Urinary bladder (tissue), 3 donors: ENCODE measurements at regions not wholly inside any gene's neighbourhood (a gene's known extent, or its start where the extent isn't known, plus 50 kb on each side); places are given as distances from the start of the nearest gene placed in this dataset.

ENCODE experiments used
- DNase-seq: peaks from one replicate; pipeline ENCODE4 v3.0.0-alpha.2; 2015; ENCODE audit errors: extremely low spot score
- H3K27ac ChIP-seq: one replicate; pipeline ENCODE4 v1.5.1; 2013; ENCODE audit warnings: low read depth, mild to moderate bottlenecking, moderate library complexity
- H3K36me3 ChIP-seq: one replicate; pipeline ENCODE4 v1.6.1; 2013; ENCODE audit warnings: mild to moderate bottlenecking, moderate library complexity; ENCODE audit not compliant: insufficient read depth
- H3K4me1 ChIP-seq: one replicate; pipeline ENCODE4 v1.6.1; 2013; ENCODE audit warnings: mild to moderate bottlenecking, moderate library complexity; ENCODE audit not compliant: insufficient read depth
- H3K4me3 ChIP-seq: one replicate; pipeline ENCODE4 v1.5.1; 2013; ENCODE audit warnings: low read depth, low read length
- WGBS: extraction: QIAGEN DNeasy Blood & Tissue Kit; methylation state at CpG from one replicate; pipeline ENCODE4 v1.1.7; 2013; 5-methylcytosine and 5-hydroxymethylcytosine counted together
- donor health status: healthy with polysubstance abuse.
- donor health status: healthy.

DNA sequence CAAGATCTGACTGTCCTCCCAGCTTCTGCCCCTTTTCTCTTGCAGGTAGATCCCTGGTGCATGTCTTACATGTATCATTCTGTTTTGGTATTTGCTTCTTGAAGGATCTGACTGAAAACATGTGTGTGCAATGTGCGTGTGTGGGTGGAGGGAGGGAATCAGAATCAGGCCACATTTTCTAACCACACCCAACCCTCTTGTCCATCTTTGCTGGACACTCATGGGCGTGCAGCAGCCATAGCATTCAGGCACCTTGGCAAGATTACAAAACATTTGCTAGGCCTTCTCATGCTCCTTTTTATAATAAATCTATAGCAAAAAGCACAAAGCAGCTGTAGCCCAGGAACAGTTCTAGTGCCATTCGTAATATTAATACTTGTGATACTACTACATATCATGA lies 233.6 kb upstream of the E2F7 start:
- Histone ChIP-seq H3K4me3 (no peak overlapping the region), H3K4me1 (no peaks in the 10 kb centered on the region), H3K36me3 (no peaks in the 10 kb centered on the region), H3K27ac (no peak overlapping the region)
- 76% methylated on average over 3 of the region's 3 CpGs for WGBS
- DNase-seq = no peak

- no peak overlapping the region for H3K27ac ChIP-seq
- no peak overlapping the region for H3K4me3 ChIP-seq
- WGBS = 81% methylated on average over 1 of the region's 1 CpG
- H3K36me3 ChIP-seq = no peaks in the 10 kb centered on the region
- no peak for DNase-seq
- no peaks in the 10 kb centered on the region for H3K4me1 ChIP-seq
These were observed 228.6 kb upstream of the E2F7 start for GRCh38 chr12:77294016-77294415.

- no peak overlapping the region for H3K4me3 ChIP-seq
- no peaks in the 10 kb centered on the region for H3K36me3 ChIP-seq
- 79% methylated on average over 1 of the region's 1 CpG for WGBS
These were observed 209.6 kb upstream of the E2F7 start for GRCh38 chr12:77274926-77275325.

DNA sequence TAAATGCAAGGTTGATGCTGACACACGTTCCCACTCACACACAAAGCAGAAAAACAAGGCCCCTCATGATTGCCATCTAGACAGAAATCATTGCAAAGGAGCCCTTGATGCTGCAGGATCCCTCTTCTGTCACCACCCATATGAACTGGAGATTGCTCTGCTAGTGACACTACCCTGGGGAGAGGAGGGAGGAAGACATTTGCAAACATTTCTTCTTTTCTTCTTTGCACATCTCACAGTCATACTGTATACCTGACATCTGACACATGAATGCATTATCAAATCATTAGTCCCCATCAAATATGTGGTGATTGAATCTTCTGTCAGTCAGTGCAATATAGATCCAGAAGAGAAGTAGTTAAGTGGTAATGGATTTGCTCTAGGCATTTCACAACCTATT lies 208.5 kb upstream of the E2F7 start:
- Histone ChIP-seq H3K36me3 (no peaks in the 10 kb centered on the region), H3K27ac (no peak overlapping the region), H3K4me3 (no peak overlapping the region), H3K4me1 (no peaks in the 10 kb centered on the region)
- no peak for DNase-seq
- WGBS = 52% methylated on average over 1 of the region's 1 CpG

More at GRCh38 chr12:77274926-77275325, 209.6 kb upstream of the E2F7 start:
- H3K4me1 ChIP-seq = no peaks in the 10 kb centered on the region
- no peak overlapping the region for H3K27ac ChIP-seq
- DNase-seq = no peak

GRCh38 chr12:77256956-77257355 lies 191.6 kb upstream of the E2F7 start:
- no peak for DNase-seq
- 30% methylated on average over 1 of the region's 1 CpG for WGBS

GRCh38 chr12:77253321-77253720 lies 188.0 kb upstream of the E2F7 start:
- Histone ChIP-seq H3K27ac (no peak overlapping the region), H3K4me3 (no peak overlapping the region), H3K36me3 (no peaks in the 10 kb centered on the region), H3K4me1 (peaks cover under 1% of the 10 kb centered on the region)
- no peak for DNase-seq
- WGBS = 54% methylated on average over 2 of the region's 2 CpGs

More at GRCh38 chr12:77256956-77257355, 191.6 kb upstream of the E2F7 start:
- Histone ChIP-seq H3K27ac (no peak overlapping the region), H3K36me3 (no peaks in the 10 kb centered on the region), H3K4me3 (no peak overlapping the region), H3K4me1 (no peaks in the 10 kb centered on the region)

GRCh38 chr12:77251799-77252198 lies 186.4 kb upstream of the E2F7 start:
- H3K27ac ChIP-seq = no peak overlapping the region
- WGBS = 97% methylated on average over 2 of the region's 2 CpGs
- H3K4me1 ChIP-seq = peaks cover 2% of the 10 kb centered on the region
- DNase-seq = no peak
- H3K36me3 ChIP-seq = no peaks in the 10 kb centered on the region
- no peak overlapping the region for H3K4me3 ChIP-seq

GRCh38 chr12:77249892-77250291 lies 184.5 kb upstream of the E2F7 start:
- Histone ChIP-seq H3K4me1 (peaks cover 2% of the 10 kb centered on the region), H3K4me3 (no peak overlapping the region), H3K36me3 (no peaks in the 10 kb centered on the region), H3K27ac (no peak overlapping the region)
- no peak for DNase-seq
- WGBS = 98% methylated on average over 5 of the region's 5 CpGs

DNA sequence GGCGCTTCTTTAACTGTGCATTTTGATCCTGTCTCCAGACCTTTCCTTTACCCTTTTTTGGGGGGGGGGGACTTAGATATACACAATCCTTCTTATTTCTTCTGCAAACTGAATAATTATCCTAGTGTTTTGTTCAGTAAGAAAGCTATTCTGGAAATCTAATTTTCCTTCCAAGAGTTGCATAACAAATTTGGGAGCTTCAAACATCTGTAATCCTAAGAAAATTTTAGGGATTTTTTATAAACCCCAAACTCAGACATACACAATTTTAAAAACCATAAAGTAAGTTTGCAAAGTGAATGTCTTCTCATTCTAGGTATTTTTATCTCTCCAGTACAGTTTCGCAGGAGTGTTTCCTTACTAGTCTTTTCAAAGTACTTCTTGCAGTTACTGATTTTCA lies 182.7 kb upstream of the E2F7 start:
- Histone ChIP-seq H3K27ac (no peak overlapping the region), H3K4me1 (peaks cover 2% of the 10 kb centered on the region), H3K36me3 (no peaks in the 10 kb centered on the region), H3K4me3 (no peak overlapping the region)
- WGBS = 52% methylated on average over 2 of the region's 2 CpGs
- no peak for DNase-seq

- 22% methylated on average over 3 of the region's 3 CpGs for WGBS
- no peak overlapping the region for H3K27ac ChIP-seq
- no peak for DNase-seq
These were observed 182.2 kb upstream of the E2F7 start for GRCh38 chr12:77247542-77247941.

DNA sequence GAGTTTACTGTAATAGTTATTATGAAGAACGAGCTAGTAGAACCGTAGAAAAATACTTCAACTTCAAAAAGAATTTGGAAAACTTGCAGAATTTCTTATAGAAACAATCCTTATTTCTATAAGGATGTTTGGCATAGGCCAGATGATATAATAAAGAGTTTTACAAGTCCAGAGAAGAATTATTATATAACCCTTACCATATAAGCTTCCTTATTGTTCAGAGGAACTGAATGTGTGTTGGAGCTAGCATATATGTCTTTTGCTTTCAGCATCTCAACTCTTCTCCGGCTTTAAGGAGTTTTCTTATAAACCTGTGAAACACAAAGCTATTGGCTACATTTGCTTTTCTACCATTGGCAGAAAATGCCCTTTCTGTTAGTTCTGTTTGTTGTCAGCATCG lies 178.0 kb upstream of the E2F7 start:
- Histone ChIP-seq H3K27ac (no peak overlapping the region), H3K36me3 (no peaks in the 10 kb centered on the region), H3K4me1 (peaks cover 1% of the 10 kb centered on the region), H3K4me3 (no peak overlapping the region)
- DNase-seq = no peak
- WGBS = 78% methylated on average over 4 of the region's 4 CpGs

More at GRCh38 chr12:77247542-77247941, 182.2 kb upstream of the E2F7 start:
- Histone ChIP-seq H3K36me3 (no peaks in the 10 kb centered on the region), H3K4me3 (no peak overlapping the region), H3K4me1 (peaks cover 2% of the 10 kb centered on the region)

GRCh38 chr12:77239617-77240016 lies 174.2 kb upstream of the E2F7 start:
- H3K27ac ChIP-seq = no peak overlapping the region
- WGBS = 97% methylated on average over 1 of the region's 1 CpG
- no peak overlapping the region for H3K4me3 ChIP-seq
- DNase-seq = no peak
- H3K36me3 ChIP-seq = no peaks in the 10 kb centered on the region
- H3K4me1 ChIP-seq = no peaks in the 10 kb centered on the region

DNA sequence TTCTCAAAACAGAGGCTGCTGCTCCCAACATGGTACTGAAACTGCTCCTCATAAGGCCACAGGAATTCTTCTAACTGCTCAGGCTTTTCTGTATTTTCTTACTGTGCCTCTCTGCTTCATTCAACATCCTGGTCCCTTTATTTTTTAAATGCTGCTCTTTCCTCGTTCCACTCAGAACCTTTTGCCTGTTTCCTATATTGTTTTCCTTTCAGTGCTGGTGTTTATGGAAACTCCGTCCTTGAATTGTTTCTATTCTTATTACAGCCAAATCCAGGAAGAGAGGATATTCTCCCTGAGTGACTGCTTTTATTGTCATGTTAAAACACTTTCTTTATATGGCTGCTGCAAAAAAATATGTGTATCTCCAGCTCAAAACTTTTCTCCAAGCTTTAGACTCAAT lies 173.0 kb upstream of the E2F7 start:
- no peaks in the 10 kb centered on the region for H3K4me1 ChIP-seq
- 22% methylated on average over 2 of the region's 2 CpGs for WGBS
- DNase-seq = no peak
- H3K36me3 ChIP-seq = no peaks in the 10 kb centered on the region
- no peak overlapping the region for H3K4me3 ChIP-seq
- no peak overlapping the region for H3K27ac ChIP-seq

GRCh38 chr12:77237896-77238295 lies 172.5 kb upstream of the E2F7 start:
- DNase-seq = no peak
- Histone ChIP-seq H3K36me3 (no peaks in the 10 kb centered on the region), H3K4me3 (no peak overlapping the region), H3K27ac (no peak overlapping the region), H3K4me1 (no peaks in the 10 kb centered on the region)
- 92% methylated on average over 1 of the region's 1 CpG for WGBS

GRCh38 chr12:77236066-77236465 lies 170.7 kb upstream of the E2F7 start:
- Histone ChIP-seq H3K4me3 (no peak overlapping the region), H3K36me3 (no peaks in the 10 kb centered on the region), H3K4me1 (no peaks in the 10 kb centered on the region), H3K27ac (no peak overlapping the region)
- DNase-seq = no peak
